Astrocyte (in vitro differentiated cells and primary cell): ENCODE measurements at regions not wholly inside any gene's neighbourhood (a gene's known extent, or its start where the extent isn't known, plus 50 kb on each side); places are given as distances from the start of the nearest gene placed in this dataset.

Experiments
- DNase-seq: peaks from one replicate; pipeline ENCODE4 v3.0.0-alpha.2; 2010; ENCODE audit warnings: low read depth
- FAIRE-seq: peaks from 2 replicates; lab custom pipeline; 2011; peaks lifted over from hg19 to GRCh38; lab: Jason Lieb, UNC
- H2AFZ ChIP-seq: 2 replicates; pipeline ENCODE4 v1.6.0; 2012; ENCODE audit warnings: low read depth, low read length, inconsistent platforms
- H3K27ac ChIP-seq: 2 replicates; pipeline ENCODE4 v1.5.1; 2011; ENCODE audit warnings: low read depth, low read length, inconsistent platforms
- H3K27me3 ChIP-seq: 2 replicates; pipeline ENCODE4 v1.6.0; 2011; ENCODE audit warnings: low read length, inconsistent platforms; ENCODE audit not compliant: insufficient read depth
- H3K36me3 ChIP-seq: 2 replicates; pipeline ENCODE4 v1.5.1; 2011; ENCODE audit warnings: low read length, inconsistent platforms; ENCODE audit not compliant: insufficient read depth
- H3K4me1 ChIP-seq: 2 replicates; pipeline ENCODE4 v1.5.1; 2011; ENCODE audit warnings: low read length, inconsistent platforms; ENCODE audit not compliant: insufficient read depth
- H3K4me2 ChIP-seq: 2 replicates; pipeline ENCODE4 v1.6.0; 2012; ENCODE audit warnings: low read length, inconsistent platforms
- H3K4me3 ChIP-seq: 2 replicates; pipeline ENCODE4 v1.5.1; 2011; ENCODE audit warnings: low read depth, mild to moderate bottlenecking, low read length, inconsistent platforms; ENCODE audit not compliant: insufficient read depth
- H3K79me2 ChIP-seq: 2 replicates; pipeline ENCODE4 v1.6.0; 2012; ENCODE audit warnings: mild to moderate bottlenecking, low read length, inconsistent platforms; ENCODE audit not compliant: insufficient read depth
- H3K9ac ChIP-seq: 2 replicates; pipeline ENCODE4 v1.6.0; 2012; ENCODE audit warnings: mild to moderate bottlenecking, low read length, inconsistent platforms
- H3K9me3 ChIP-seq: 2 replicates; pipeline ENCODE4 v1.5.1; 2012; ENCODE audit warnings: low read depth, mild to moderate bottlenecking, low read length, inconsistent platforms; ENCODE audit not compliant: insufficient read depth
- H4K20me1 ChIP-seq: 2 replicates; pipeline ENCODE4 v1.6.0; 2012; ENCODE audit warnings: low read length, inconsistent platforms; ENCODE audit not compliant: insufficient read depth
- H3K27ac Mint-ChIP-seq: one replicate; pipeline ENCODE4 v1.8.0; 2021; ENCODE audit warnings: mild to moderate bottlenecking, mixed read lengths; ENCODE audit not compliant: unreplicated experiment
- H3K27me3 Mint-ChIP-seq: one replicate; pipeline ENCODE4 v1.8.0; 2021; ENCODE audit warnings: low read depth, mixed read lengths; ENCODE audit not compliant: unreplicated experiment
- H3K36me3 Mint-ChIP-seq: one replicate; pipeline ENCODE4 v1.8.0; 2021; ENCODE audit warnings: low read depth, mixed read lengths; ENCODE audit not compliant: unreplicated experiment
- H3K4me1 Mint-ChIP-seq: one replicate; pipeline ENCODE4 v1.8.0; 2021; ENCODE audit warnings: low read depth, mixed read lengths; ENCODE audit not compliant: unreplicated experiment
- H3K4me3 Mint-ChIP-seq: one replicate; pipeline ENCODE4 v1.8.0; 2021; ENCODE audit warnings: mild to moderate bottlenecking, moderate library complexity, mixed read lengths; ENCODE audit not compliant: unreplicated experiment
- H3K9me3 Mint-ChIP-seq: one replicate; pipeline ENCODE4 v1.8.0; 2021; ENCODE audit warnings: mild to moderate bottlenecking, mixed read lengths; ENCODE audit not compliant: unreplicated experiment
- EZH2 ChIP-seq: IDR thresholded peaks from 2 replicates; pipeline ENCODE4 v1.6.1; 2012; ENCODE audit warnings: mild to moderate bottlenecking, low read length, inconsistent platforms; ENCODE audit not compliant: insufficient read depth
- TF ChIP-seq, protein P1 (sequence below): IDR thresholded peaks from 2 replicates; pipeline ENCODE4 v1.5.1; 2011; ENCODE audit warnings: low read depth, mild to moderate bottlenecking, inconsistent platforms, low read length, moderate library complexity; ENCODE audit not compliant: insufficient read depth

DNA sequence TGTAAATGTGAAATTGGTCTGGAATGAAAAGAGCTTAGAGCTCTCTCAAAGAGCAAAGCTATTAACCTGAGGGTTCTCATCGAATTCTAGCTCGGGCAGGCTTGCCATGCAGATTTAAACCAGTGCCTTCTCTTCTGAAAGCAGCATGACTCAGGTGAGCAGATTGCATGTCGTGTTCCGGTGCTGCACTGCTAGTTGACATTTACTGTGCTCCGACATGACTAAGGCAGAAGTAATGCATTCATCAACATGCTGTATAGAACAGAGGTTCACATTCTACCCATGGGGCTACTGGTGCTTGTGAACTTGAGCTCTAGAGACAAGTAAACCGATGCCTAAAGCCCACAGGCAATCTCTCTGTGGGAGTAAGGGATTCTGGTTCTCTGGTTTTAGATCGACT lies 947.7 kb downstream of the EFNB2 start:
- Mint-ChIP-seq H3K4me1 (no peaks in the 10 kb centered on the region), H3K36me3 (no peaks in the 10 kb centered on the region), H3K4me3 (no peak overlapping the region), H3K27me3 (no peaks in the 10 kb centered on the region), H3K27ac (no peak overlapping the region), H3K9me3 (no peaks in the 10 kb centered on the region)
- Histone ChIP-seq H3K4me2 (peak overlapping the region; percentile 19), H3K27ac (no peak overlapping the region), H3K4me1 (no peaks in the 10 kb centered on the region), H3K9ac (no peak overlapping the region), H3K4me3 (no peak overlapping the region), H3K9me3 (no peaks in the 10 kb centered on the region), H3K27me3 (no peaks in the 10 kb centered on the region), H3K36me3 (no peaks in the 10 kb centered on the region), H4K20me1 (no peaks in the 10 kb centered on the region), H2AFZ (no peak overlapping the region), H3K79me2 (no peaks in the 10 kb centered on the region)
- DNase-seq (peak; percentile 67), FAIRE-seq (no peak)
- no peak for TF ChIP-seq EZH2
- TF ChIP-seq, protein P1, sequence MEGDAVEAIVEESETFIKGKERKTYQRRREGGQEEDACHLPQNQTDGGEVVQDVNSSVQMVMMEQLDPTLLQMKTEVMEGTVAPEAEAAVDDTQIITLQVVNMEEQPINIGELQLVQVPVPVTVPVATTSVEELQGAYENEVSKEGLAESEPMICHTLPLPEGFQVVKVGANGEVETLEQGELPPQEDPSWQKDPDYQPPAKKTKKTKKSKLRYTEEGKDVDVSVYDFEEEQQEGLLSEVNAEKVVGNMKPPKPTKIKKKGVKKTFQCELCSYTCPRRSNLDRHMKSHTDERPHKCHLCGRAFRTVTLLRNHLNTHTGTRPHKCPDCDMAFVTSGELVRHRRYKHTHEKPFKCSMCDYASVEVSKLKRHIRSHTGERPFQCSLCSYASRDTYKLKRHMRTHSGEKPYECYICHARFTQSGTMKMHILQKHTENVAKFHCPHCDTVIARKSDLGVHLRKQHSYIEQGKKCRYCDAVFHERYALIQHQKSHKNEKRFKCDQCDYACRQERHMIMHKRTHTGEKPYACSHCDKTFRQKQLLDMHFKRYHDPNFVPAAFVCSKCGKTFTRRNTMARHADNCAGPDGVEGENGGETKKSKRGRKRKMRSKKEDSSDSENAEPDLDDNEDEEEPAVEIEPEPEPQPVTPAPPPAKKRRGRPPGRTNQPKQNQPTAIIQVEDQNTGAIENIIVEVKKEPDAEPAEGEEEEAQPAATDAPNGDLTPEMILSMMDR: no peak

DNA sequence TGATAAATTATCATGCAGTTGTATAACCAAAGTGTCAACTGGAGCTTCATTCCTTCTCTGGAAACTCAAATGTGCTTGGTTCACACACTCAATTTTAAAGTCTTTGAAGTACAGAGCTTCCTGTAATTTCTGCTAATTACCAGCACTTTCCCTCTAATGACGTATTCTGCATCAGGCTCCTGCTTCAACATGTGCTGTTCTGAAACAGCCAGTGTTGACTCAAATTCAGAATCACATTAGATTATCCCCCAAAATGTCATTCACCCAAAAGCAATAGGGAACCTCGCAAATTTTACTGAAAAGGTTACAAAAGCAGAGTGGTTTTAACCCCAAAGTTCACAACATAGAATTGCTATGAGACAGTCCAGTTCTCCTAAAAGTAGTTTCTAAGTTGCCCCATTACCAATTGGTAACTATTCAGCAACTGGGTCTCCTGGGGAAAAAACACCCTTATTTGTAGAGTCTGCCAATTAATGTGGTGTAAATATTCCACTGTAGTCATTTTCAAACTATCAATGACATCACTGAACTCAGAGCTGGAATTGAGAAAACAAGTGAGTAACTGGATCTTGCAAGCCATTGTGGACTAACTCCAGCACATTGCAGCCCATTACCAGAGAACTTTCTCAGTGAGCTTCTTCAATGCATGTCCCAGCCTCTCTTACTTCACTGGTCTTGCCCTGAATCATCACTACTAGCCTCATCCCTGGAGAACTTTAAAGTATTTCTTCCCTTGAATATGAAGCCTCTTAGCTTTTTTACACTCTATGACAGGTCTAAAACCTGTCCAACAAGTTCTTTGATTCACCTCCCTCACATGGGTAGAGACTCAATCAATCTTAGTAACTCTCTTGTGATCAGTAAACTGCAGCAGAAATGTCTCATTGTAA lies 955.4 kb downstream of the EFNB2 start:
- H3K36me3 Mint-ChIP-seq: no peaks in the 10 kb centered on the region
- TF ChIP-seq, protein P1: no peak
- no peak for TF ChIP-seq EZH2
- Histone ChIP-seq H3K4me2 (no peak overlapping the region), H3K36me3 (no peaks in the 10 kb centered on the region), H3K4me3 (no peak overlapping the region), H3K4me1 (no peaks in the 10 kb centered on the region), H3K9ac (no peak overlapping the region), H4K20me1 (no peaks in the 10 kb centered on the region), H3K27ac (no peak overlapping the region), H3K9me3 (no peaks in the 10 kb centered on the region), H3K27me3 (no peaks in the 10 kb centered on the region), H3K79me2 (no peaks in the 10 kb centered on the region), H2AFZ (no peak overlapping the region)
- H3K9me3 Mint-ChIP-seq: peaks cover 5% of the 10 kb centered on the region
- H3K4me1 Mint-ChIP-seq: peaks cover 4% of the 10 kb centered on the region
- DNase-seq (no peak), FAIRE-seq (no peak)
- no peak overlapping the region for H3K4me3 Mint-ChIP-seq
- H3K27ac Mint-ChIP-seq: no peak overlapping the region
- no peaks in the 10 kb centered on the region for H3K27me3 Mint-ChIP-seq

DNA sequence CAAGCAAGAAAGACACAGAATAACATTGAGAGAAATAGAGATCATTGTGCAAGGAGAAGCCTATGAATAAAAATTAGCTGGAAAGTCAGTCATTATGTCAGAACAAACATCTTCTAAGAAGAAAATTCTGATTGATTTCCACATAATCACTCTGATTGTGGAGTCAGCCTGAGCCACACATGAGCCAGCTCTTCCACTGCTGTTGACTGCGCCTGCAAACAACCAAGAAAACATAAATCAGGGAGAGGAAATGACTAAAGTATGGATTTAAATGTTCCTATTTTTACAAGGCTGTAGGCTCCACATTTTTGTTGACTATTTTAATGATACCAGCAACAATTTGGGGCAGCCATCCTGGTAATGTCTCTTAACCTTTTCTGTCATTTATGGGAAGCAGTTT lies 962.3 kb downstream of the EFNB2 start:
- Histone ChIP-seq H3K4me1 (no peaks in the 10 kb centered on the region), H3K4me2 (no peak overlapping the region), H3K9me3 (no peaks in the 10 kb centered on the region), H4K20me1 (no peaks in the 10 kb centered on the region), H3K27me3 (no peaks in the 10 kb centered on the region), H3K36me3 (no peaks in the 10 kb centered on the region), H3K4me3 (no peak overlapping the region), H3K79me2 (no peaks in the 10 kb centered on the region), H3K9ac (no peak overlapping the region), H2AFZ (no peak overlapping the region), H3K27ac (no peak overlapping the region)
- TF ChIP-seq, protein P1: no peak
- TF ChIP-seq EZH2: no peak
- Mint-ChIP-seq H3K36me3 (peaks cover 3% of the 10 kb centered on the region), H3K4me3 (no peak overlapping the region), H3K4me1 (peaks cover under 1% of the 10 kb centered on the region), H3K27ac (no peak overlapping the region), H3K9me3 (peaks cover 3% of the 10 kb centered on the region), H3K27me3 (no peaks in the 10 kb centered on the region)
- no peak for DNase-seq
- no peak for FAIRE-seq
